Fibroblast of skin of right quadriceps (primary cell): ENCODE measurements at regions not wholly inside any gene's neighbourhood (a gene's known extent, or its start where the extent isn't known, plus 50 kb on each side); places are given as distances from the start of the nearest gene placed in this dataset.
"Not testable (repeated sequence)": the region's sequence is repeated elsewhere in the genome, so short reads cannot be mapped to it uniquely, and the experiment has no call there.

Experiments
- DNase-seq: peaks from one replicate; pipeline ENCODE4 v3.0.0-alpha.2; 2013

DNA sequence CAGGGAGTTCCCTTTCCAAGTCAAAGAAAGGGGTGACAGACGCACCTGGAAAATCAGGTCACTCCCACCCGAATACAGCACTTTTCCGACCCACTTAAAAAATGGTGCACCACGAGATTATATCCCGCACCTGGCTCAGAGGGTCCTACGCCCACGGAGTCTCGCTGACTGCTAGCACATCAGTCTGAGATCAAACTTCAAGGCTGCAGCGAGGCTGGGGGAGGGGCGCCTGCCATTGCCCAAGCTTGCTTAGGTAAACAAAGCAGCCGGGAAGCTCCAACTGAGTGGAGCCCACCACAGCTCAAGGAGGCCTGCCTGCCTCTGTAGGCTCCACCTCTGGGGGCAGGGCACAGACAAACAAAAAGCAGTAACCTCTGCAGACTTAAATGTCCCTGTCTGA is 277.8 kb upstream of the ARHGAP42 start:
- not testable (repeated sequence) for DNase-seq

DNA sequence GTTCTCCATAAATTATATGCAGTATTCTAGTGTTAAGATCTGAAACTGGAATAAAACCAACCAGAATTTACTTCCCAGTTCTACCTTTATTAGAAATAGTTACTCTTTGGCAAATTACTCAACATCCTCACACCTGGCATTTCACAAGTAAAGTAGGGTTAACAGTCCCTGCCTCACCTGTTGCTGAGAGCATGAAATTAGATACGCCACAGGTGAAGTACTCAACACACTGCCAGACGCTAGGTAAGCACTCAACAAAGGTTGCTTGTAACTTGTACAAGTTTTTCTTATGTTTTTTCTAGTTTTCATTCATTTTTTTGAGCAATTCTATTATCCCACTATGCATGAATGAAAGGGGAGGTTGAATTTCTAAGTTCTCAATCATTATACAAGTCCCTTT is 267.6 kb upstream of the ARHGAP42 start:
- no peak for DNase-seq

DNA sequence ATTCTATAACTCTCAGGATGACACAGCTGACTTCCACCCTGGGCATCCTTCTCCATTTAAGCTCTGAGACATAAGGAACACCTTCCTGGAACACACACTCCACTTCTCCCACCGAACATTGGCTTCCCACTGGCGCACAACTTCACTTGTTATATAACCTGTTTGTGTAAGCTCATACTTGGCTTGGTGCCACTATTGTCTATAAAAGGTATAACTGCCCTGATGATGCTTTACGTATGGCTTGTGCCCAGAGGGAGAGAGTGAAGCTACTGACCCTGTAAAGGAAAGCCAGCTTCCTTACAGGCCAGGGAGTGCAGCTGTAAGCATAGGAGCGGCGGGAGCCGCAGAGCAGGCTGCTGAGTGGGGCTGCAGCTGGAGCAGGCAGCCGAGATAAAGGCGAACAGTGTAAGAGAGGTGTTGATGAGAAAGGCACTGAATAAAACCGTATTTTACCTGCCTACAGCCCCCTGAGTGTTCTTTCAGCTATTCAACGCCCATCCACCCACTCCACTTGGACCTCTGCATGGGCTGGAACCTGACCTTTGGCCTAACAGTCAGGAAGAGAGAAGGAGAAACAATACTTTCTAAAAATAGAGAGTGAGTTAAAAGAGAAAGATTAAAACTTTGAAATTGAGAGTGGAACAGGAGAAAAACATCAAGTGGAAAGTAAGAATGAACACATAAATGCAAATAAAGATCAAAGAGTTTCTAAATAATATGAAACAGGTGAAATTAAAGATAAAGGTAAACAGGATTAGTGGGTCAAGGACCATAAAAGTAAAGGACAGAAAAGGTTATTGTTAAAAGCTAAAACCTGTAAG is 252.1 kb upstream of the ARHGAP42 start:
- DNase-seq, result no peak

DNA sequence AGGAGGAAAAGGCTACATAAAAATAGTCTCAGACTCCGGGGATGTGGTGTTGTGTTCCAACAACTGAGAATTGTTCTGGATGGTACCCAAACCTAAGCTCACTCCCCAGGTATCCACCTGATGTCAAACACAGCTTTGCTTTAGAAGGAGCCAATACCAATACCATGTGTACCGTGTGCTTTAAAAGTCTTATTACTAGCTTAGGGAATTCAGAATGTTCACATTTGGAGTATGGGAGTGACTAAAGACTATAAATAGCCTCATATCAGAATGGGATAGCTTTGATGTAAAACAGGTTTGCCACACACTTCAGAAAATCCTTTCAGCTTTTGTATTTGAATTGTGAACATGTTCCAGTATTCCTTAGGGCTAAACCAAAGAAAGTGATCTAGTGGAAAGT is 248.7 kb upstream of the ARHGAP42 start:
- no peak for DNase-seq

DNA sequence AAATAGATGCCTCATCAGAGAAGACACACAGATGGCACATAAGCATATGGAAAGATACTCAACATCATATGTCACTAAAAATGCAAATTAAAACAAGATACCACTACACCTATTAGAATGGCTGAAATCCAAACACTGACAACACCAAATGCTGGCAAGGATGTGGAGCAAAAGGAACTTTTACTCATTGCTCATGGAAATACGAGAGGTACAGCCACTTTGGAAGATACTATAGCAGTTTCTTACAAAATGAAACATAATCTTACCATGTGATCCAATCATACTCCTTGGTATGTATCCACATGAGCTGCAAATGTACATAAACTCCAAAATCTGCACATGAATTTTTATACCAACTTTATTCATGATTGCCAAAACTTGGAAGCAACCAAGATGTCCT is 246.0 kb upstream of the ARHGAP42 start:
- DNase-seq, result no peak

DNA sequence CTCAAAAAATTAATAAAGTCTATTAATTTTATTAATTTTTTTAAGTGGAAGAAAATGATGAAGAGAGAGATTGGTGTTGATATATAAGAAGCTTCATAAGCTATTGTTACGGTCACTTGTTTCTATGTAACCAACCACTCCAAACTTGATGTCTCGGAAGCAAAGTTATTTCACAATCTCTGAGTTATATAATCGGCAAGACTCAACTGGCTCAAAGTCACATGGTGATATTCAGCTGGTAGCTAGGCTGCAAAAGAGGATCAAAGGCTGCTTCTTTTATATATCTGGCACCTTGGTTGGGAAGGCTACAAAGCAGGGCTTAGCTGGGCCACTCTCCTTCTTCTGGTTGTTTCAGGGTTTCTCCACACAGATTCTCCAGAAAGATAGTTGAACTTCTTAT is 245.1 kb upstream of the ARHGAP42 start:
- no peak for DNase-seq

DNA sequence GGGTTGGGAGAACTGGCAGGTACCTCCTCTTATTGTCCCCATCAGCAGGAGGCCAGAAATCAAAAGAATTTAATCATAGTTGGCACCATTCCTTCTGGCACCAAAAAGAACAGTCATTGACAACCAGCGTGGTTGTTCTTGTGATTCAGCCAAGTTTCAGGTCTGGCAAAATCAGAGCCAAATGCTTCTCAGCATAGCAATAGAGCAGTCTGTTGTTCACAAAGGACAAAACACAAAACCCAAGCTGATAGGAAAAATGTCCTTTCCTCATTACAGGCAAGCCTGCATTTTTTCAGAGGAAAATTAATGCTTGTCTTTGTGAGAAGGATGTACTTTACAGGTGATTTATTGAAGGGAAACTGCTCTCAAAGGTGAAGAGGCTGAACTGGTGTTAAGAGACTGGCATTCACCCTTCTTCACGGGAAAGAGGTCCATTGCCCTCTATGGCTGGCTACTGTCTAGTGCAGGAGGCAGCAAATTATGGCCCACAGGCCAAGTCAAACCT is 241.8 kb upstream of the ARHGAP42 start:
- no peak for DNase-seq

DNA sequence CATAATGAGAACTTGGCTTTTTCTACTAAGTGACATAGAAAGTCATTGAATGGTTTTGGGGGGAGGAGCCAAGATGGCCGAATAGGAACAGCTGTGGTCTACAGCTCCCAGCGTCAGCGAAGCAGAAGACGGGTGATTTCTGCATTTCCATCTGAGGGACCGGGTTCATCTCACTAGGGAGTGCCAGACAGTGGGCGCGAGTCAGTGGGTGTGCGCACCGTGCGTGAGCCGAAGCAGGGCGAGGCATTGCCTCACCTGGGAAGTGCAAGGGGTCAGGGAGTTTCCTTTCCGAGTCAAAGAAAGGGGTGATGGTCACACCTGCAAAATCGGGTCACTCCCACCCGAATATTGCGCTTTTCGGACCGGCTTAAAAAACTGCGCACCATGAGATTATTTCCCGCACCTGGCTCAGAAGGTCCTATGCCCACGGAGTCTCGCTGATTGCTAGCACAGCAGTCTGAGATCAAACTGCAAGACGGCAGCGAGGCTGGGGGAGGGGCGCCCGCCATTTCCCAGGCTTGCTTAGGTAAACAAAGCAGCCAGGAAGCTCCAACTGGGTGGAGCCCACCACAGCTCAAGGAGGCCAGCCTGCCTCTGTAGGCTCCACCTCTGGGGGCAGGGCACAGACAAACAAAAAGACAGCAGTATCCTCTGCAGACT is 235.2 kb upstream of the ARHGAP42 start:
- not testable (repeated sequence) for DNase-seq

DNA sequence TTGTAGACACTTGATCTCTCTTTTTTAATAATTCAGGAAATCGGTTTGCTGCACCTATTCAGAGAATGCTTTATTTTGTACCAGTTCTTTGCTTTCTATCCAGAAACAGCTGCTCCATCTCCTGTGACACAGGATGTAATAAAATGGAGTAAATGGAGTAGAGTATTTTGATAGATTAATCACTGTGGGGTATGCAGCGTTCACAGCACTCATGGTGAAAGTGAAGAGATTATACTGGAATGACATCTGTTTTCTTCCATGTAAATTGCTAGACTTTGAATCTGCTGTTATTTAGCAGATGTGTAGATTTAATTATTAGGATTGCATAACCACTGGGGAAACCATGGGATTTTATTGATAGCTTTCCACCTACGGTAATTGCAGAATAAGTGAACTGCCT is 227.3 kb upstream of the ARHGAP42 start:
- no peak for DNase-seq

DNA sequence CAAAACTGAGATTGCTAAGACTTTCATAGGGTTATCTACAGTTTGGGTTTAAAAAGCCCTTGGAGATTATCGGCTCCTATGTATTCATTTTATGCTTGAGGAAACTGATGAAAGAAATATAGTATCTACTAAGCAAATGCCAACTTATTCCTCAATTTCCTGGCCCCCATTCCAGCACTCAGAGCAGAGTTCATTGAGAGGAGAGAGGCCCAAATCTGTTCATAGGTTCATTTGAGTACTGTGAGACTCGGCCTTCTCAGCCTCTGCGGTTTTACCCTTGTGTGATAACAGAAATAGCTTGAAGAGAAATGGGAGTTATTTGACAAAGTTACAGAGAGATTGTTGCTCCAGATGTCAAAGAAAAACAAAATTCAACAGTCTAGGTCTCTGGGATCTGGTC is 226.7 kb upstream of the ARHGAP42 start:
- DNase-seq, result no peak

DNA sequence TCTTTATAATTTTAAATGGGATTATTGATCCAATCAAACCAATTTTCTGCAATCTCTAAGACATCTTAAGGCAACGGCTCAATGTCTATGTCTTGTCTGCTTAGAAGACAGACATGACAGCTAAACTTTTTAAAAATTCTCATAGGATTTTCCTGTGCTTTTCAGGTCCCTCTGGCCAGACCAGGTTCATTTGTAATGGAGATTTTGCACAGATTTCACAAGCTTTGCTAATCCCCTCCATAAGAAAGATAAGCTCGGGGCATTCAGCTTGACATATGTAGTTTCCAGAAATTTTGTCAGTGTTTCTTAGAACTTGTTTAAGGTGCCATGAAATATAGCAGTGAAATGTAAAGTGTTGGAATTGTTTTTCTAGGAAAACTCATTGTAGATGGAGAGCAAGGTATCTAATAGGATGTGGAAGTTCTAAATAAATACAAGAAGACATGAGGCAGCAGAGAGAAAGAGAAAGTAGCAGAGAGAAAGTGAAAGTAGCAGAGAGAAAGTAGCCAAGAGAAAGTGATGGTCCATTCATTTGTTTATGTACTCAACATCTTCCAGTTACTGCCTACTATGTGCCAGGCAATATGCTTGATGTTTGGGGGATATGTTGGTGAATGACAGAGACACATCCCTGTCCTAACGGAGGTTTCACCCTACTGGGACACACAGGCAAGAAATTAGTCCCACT is 219.1 kb upstream of the ARHGAP42 start:
- no peak for DNase-seq

DNA sequence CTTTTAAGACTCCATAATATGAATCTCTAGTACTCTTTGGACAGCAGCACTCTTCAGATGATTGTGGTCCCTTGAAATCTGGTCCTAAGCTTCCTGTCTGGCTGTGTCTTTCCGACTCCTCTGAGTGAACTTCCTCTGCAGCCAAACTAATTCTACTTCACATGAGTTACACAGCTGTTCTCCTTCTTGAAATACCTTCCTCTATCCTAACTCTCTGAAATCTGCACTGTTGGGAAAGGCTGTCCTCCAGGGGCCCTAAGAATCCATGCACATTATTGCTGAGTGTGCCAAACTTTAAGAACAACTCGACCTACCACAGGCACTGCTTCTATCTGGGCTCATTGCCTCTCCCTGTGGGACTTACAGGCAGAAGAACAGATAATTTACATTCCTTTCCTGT is 217.3 kb upstream of the ARHGAP42 start:
- DNase-seq, result no peak

DNA sequence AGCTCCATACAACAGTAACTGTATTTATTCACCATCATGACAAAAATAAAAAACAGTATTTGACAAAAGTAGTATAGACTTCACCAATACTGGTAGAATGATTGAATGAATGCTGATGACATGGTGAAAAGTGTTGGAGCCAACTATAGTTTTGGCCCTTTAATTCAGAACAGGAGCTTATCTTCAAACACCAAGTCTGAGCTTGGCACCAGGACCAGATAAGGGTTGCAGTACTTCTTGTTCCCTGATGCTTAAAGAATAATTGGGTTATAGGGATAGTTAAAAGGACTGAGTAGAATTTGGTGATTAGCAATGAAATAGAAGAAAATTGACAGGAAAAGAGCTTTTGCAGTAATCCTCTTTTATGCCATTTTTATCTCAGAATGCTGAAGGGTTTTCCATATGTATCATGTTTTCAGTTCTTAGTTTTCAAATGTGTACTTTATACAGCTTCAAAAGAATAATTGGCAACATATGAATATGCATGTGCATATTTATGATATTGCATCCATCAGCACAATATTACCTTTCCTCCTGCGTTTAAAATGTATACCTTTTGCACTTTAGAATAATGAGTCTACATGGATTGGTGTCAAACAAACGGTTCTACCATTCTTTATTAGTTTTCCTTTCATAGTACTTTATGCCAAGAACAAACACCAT is 214.2 kb upstream of the ARHGAP42 start:
- no peak for DNase-seq

DNA sequence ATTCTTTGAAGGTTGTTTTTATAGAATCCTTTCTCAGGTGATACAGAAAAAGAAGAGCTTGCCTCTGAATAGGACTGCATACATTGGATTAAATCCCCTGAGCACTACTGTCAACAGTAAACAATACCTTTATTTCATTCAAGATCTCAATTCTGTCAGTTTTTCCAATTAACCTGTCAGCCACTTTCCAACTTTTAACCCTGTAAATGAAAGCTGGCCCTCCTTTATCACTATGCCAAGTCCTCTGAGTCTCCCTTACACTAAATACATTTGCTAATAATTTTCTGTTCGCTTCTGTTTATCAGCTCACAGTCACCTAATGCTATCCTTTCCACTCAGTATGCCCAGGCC is 213.7 kb upstream of the ARHGAP42 start:
- DNase-seq, result no peak

DNA sequence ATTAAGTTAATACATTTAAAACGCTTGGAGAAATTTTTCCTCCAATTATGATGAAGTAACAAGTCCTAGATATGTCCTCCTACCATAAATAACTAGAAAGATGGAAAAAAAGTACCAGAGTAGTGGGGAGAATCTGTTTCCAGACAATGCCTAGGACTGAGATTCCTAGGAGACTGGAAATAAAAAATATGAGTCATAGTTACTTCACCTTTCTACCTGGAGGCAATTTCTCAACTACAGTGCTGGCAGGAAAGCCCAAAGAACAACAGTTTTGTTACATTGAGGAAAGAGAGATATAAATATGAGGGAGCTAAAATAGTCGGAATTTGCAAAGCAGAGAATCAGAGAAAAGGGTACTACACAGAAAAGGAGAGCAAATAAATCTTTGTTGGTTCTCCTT is 202.1 kb upstream of the ARHGAP42 start:
- DNase-seq, result no peak

DNA sequence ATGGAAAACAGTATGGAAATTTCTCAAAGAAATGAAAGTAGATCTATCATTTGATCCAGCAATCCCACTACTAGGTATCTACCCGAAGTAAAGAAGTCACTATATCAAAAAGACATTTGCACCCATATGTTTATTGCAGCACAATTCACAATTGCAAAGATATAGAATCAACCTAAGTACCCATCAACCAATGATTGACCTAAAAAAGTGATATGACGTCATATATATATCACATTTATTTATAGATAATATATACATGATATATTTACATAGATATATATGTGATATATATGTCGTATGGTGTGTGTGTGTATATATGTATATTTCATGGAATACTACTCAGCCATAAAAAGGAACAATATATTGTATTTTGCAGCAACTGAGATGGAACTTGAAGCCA is 188.3 kb upstream of the ARHGAP42 start:
- no peak for DNase-seq

DNA sequence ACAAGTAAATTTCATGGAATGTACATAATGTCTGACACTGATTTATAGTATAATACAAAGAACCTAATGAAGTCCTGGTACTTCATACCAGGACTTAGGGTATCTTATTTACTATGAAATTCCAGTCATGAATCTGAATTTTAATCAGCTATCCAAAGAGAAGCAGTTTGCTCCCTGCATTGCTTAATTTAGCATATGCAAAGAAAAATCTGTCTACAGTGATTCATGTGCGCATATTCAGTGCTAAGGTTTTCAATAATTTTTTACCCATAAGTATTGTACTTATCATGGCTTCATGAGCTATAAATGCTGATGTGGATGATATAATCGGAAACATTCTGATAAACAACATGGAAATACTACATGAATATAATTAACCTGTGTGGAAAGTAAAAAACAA is 185.6 kb upstream of the ARHGAP42 start:
- DNase-seq, result no peak

DNA sequence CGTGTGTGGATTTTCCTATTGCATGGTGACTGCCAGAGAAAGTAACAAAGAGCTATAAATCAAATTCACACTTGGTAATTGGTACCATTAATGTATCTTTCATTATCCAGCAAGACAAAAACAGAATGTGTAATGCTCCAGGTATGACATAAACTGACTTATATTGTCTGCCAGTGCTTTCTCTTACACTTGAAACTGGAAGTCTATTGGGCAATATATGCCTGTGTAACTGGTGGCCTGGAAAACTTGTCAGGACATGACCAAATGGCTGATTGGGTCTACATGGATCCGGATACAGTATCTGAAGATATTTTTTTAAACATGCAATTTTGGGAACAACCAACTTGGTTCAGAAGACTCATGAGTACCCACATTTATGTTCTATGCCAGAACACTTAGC is 174.6 kb upstream of the ARHGAP42 start:
- DNase-seq, result no peak

DNA sequence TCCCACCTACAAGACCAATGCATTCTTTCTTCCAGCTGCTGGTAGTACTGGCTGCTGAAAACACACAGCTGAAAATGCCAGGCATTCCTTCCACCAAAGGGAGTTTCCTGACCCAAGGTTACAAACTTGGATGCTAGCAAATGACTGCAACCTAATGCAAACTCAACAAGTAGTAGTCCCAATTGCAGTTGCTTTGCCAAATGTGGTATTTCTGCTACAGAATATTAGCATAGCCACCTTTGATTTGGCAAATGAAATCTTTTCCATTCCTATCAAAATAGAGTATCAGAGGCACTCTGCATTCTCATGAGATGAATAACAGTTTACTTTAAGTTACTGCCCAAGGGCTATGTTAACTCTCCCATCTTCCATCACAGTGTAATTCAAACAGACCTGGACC is 172.0 kb upstream of the ARHGAP42 start:
- no peak for DNase-seq

DNA sequence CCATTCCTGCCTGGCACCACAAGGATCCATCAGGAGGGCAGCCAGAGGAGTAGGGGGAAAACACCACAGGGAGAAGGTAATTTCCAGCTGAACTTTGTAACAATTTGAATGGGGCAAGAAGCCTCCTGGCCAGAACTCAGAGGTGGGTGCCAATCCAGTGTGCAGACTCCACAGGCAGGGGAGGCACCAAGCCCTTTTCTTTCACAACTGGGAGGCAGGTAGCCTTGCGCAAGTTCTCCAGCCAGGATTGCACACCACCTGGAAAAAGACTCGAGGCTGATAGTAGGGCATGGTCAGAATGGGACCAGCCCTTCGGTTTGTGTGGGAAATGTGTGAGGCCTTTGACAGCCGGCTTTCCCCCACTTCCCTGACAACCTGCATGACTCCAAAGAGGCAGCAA is 161.9 kb upstream of the ARHGAP42 start:
- no peak for DNase-seq

DNA sequence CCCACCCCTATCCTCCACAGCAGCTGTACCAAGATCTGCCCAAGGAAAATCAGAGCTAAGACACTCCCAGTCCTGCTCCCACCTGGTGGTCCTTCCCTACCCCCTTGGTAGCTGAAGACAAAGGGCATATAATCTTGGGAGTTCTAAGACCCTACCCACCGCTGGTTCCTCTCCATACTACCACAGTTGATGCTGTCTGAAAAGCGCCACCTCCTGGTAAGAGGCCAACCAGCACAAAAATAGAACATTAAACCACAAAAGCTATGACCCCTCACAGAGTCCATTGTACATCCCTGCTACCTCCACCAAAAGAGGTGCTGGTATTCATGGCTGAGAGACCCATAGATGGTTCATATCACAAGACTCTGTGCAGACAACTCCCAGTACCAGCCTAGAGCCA is 161.5 kb upstream of the ARHGAP42 start:
- DNase-seq, result no peak

DNA sequence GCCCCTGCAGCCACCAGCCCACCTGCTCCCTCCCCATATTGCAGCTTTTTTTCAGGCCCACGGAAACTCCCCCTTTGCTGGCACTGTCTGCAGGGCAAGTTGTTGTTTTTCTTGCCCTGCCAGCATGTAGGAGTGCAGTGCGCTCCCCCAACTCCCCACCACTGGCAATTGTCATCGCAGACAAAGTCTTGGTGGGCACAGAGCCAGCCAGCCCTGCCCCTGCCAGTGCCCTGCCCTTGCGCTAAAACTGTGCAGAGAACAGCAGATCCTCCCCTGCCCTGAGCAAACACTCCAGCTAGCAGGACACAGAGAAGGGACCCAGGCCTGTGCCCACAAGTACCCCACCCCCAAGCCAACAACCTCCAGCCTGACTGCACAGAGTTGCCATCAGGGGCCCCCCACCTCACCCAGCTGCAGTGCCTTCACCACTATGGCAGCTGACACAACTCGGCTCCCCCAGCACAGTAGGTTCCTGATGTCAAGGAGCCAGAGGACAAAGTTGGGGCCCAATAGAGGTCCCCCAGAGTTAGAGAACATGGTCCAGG is 158.1 kb upstream of the ARHGAP42 start:
- DNase-seq, result no peak

DNA sequence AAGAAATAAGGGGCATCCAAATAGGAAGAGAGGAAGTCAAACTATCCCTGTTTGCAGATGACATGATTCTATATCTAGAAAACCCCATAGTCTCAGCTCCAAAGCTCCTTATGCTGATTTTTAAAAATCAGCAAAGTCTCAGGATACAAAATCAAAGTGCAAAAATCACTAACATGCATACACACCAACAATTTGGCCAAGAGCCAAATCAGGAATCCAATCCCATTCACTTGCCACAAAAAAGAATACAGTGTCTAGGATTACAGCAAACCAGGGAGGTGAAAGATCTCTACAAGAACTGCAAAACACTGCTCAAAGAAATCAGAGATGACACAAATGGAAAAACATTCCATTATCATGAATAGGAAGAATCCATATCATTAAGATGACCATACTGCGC is 155.8 kb upstream of the ARHGAP42 start:
- DNase-seq, result not testable (repeated sequence)
